Activated CD8-positive, alpha-beta T cell treated with anti-CD3 and anti-CD28 coated beads for 36 hours (primary cell): ENCODE measurements at regions not wholly inside any gene's neighbourhood (a gene's known extent, or its start where the extent isn't known, plus 50 kb on each side); places are given as distances from the start of the nearest gene placed in this dataset.
A peak's percentile ranks its signal among the peaks of the same experiment; 100 is the strongest.

Source experiments
- ATAC-seq: fragments of 200-7000 bp; cut with Tn5 transposase; one replicate; pipeline ENCODE4 v1.10.0; 2021; ENCODE audit warnings: mild to moderate bottlenecking, moderate library complexity
- CTCF ChIA-PET: fragments of 350-600 bp; sonication (Branson Sonifier 250); formaldehyde crosslinking; loops from one replicate; lab custom pipeline; 2021; ENCODE audit warnings: antibody characterized with exemption; lab: Charles Lee
- POLR2A ChIA-PET: fragments of 350-600 bp; sonication (Branson Sonifier 250); formaldehyde crosslinking; loops from one replicate; lab custom pipeline; 2021; ENCODE audit warnings: antibody characterized with exemption; lab: Charles Lee
- DNase-seq: peaks from one replicate; pipeline ENCODE4 v3.0.0-alpha.2; 2020
- H3K27ac Mint-ChIP-seq: one replicate; pipeline ENCODE4 v1.8.0; 2021; ENCODE audit warnings: mild to moderate bottlenecking, mixed read lengths
- H3K27me3 Mint-ChIP-seq: one replicate; pipeline ENCODE4 v1.8.0; 2021; ENCODE audit warnings: mixed read lengths
- H3K36me3 Mint-ChIP-seq: one replicate; pipeline ENCODE4 v1.8.0; 2021; ENCODE audit warnings: low read depth, mixed read lengths
- H3K4me1 Mint-ChIP-seq: one replicate; pipeline ENCODE4 v1.8.0; 2021; ENCODE audit warnings: low read depth, mixed read lengths
- H3K4me3 Mint-ChIP-seq: one replicate; pipeline ENCODE4 v1.8.0; 2021; ENCODE audit warnings: mild to moderate bottlenecking, moderate library complexity, mixed read lengths
- H3K9me3 Mint-ChIP-seq: one replicate; pipeline ENCODE4 v1.8.0; 2021; ENCODE audit warnings: mixed read lengths
- intact Hi-C: fragments of 100-400 bp; cut with micrococcal nuclease; formaldehyde crosslinking; loops from one replicate; pipeline ENCODE4 v1.10.0; 2022
- TF ChIP-seq, protein P1 (sequence below): fragments of 200-600 bp; IDR thresholded peaks from one replicate; pipeline ENCODE4 v1.8.0; 2022; ENCODE audit warnings: antibody characterized with exemption, mild to moderate bottlenecking

- POLR2A ChIA-PET: no interaction called here
- no peak for ATAC-seq
- Mint-ChIP-seq H3K4me1 (peaks cover 6% of the 10 kb centered on the region), H3K36me3 (no peaks in the 10 kb centered on the region), H3K27ac (no peak overlapping the region), H3K9me3 (no peaks in the 10 kb centered on the region), H3K27me3 (peaks cover 4% of the 10 kb centered on the region), H3K4me3 (no peak overlapping the region)
- intact Hi-C loops: no loop called here
- CTCF ChIA-PET: no interaction called here
- TF ChIP-seq, protein P1, sequence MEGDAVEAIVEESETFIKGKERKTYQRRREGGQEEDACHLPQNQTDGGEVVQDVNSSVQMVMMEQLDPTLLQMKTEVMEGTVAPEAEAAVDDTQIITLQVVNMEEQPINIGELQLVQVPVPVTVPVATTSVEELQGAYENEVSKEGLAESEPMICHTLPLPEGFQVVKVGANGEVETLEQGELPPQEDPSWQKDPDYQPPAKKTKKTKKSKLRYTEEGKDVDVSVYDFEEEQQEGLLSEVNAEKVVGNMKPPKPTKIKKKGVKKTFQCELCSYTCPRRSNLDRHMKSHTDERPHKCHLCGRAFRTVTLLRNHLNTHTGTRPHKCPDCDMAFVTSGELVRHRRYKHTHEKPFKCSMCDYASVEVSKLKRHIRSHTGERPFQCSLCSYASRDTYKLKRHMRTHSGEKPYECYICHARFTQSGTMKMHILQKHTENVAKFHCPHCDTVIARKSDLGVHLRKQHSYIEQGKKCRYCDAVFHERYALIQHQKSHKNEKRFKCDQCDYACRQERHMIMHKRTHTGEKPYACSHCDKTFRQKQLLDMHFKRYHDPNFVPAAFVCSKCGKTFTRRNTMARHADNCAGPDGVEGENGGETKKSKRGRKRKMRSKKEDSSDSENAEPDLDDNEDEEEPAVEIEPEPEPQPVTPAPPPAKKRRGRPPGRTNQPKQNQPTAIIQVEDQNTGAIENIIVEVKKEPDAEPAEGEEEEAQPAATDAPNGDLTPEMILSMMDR: no peak
- DNase-seq: no peak
These were observed 127.7 kb upstream of the PRSS16 start for GRCh38 chr6:27119761-27120160.

DNA sequence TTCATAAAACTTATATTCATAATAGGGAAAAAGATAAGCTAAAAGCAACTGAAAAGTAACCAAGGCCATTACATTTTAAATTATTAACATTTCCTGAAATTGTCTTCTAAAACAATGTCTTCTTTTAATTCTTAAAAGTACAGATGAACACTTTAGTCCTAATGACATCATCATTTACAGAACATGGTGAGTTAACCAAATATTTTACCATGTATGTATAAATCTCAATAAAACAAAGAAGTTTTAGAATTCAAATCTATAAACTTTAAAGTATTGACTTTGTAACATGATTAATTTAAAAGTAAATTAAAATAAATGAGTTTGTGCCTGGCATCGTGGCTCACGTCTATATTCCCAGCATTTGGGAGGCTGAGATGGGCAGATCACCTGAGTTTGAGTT is 125.9 kb upstream of the PRSS16 start:
- Mint-ChIP-seq H3K4me1 (peaks cover 12% of the 10 kb centered on the region), H3K36me3 (no peaks in the 10 kb centered on the region), H3K27ac (no peak overlapping the region), H3K4me3 (no peak overlapping the region), H3K9me3 (no peaks in the 10 kb centered on the region), H3K27me3 (no peaks in the 10 kb centered on the region)
- intact Hi-C loops: no loop called here
- no peak for ATAC-seq
- TF ChIP-seq, protein P1: no peak
- DNase-seq: no peak
- ChIA-PET POLR2A (interaction anchor here (0.6 to 2.7 kb wide), 3 partner anchors 10 to 940 kb away, joined by 4 to 19 read pairs (median 14); a partner anchor contains a TSS), CTCF (interaction anchor here (1.2 kb wide), 1 partner anchor 526 kb away, joined by 3 read pairs; no protein-coding TSS in a partner anchor)

GRCh38 chr6:27124252-27124657 is 123.2 kb upstream of the PRSS16 start:
- ATAC-seq (no peak), DNase-seq (no peak)
- ChIA-PET CTCF (no interaction called here), POLR2A (interaction anchor here (0.6 to 1.3 kb wide), 3 partner anchors 8 to 768 kb away, joined by 3 read pairs; a partner anchor contains a TSS)
- TF ChIP-seq, protein P1: no peak
- Mint-ChIP-seq H3K27ac (no peak overlapping the region), H3K4me3 (no peak overlapping the region), H3K36me3 (no peaks in the 10 kb centered on the region), H3K27me3 (no peaks in the 10 kb centered on the region), H3K9me3 (no peaks in the 10 kb centered on the region), H3K4me1 (peaks cover 21% of the 10 kb centered on the region)
- intact Hi-C loops: no loop called here

DNA sequence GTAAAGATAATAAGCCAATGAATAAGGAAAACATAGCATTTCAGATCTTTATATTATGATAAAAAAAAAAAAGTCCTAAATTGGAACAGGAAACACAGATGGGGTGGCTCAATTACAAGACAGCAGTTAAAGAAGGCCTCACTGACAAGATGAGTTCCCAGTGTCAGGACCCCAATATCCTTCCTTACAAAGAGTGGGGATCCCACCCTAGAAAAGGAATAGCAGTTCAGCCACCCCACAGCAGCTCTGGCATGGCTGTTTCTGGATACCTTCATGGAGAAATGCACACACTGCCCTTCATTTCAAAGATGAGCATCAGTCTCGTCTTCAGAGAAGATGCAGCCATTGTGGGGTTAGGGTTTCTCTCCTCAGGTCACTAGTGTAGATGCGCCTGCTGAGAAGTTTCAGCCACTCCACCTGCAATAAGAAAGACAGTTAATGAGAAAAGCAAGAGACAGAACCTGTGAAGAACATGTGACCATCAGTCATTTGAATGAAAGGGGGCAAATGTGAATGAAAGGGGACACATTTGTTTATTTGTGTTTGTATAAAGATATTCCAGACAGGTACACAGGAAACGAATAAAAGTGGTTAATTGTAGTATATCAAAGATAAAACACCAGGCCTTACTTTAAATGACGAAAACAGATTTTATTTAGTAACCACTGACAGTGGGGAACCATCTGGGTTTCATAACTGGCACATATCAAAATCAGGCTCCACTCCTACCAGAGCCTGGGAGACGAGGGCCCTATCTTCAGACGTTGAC is 121.3 kb upstream of the PRSS16 start:
- TF ChIP-seq, protein P1: no peak
- POLR2A ChIA-PET: interaction anchor here (0.9 to 9.7 kb wide), 2 partner anchors 19 to 23 kb away, joined by 4 to 692 read pairs; a partner anchor contains a TSS
- peak overlapping the region; percentile 79 for H3K27ac Mint-ChIP-seq
- DNase-seq (no peak), ATAC-seq (no peak)
- H3K4me1 Mint-ChIP-seq: peaks cover 19% of the 10 kb centered on the region
- CTCF ChIA-PET: interaction anchor here (1.0 to 1.2 kb wide), 10 partner anchors 8 to 770 kb away, joined by 3 to 15 read pairs (median 6); a partner anchor contains a TSS
- H3K27me3 Mint-ChIP-seq: no peaks in the 10 kb centered on the region
- peak overlapping the region; percentile 74 for H3K4me3 Mint-ChIP-seq
- H3K36me3 Mint-ChIP-seq: no peaks in the 10 kb centered on the region
- H3K9me3 Mint-ChIP-seq: no peaks in the 10 kb centered on the region
- intact Hi-C loops: no loop called here
